Fibroblast of skin of left quadriceps (primary cell): ENCODE measurements at regions not wholly inside any gene's neighbourhood (a gene's known extent, or its start where the extent isn't known, plus 50 kb on each side); places are given as distances from the start of the nearest gene placed in this dataset.
A peak's percentile ranks its signal among the peaks of the same experiment; 100 is the strongest.
"Not testable (repeated sequence)": the region's sequence is repeated elsewhere in the genome, so short reads cannot be mapped to it uniquely, and the experiment has no call there.

Source experiments
- DNase-seq, 2 experiments: peaks; one replicate each; pipeline ENCODE4 v3.0.0-alpha.2; 2013; ENCODE audit warnings: low read depth in 2 of 2

GRCh38 chr2:156933645-156934225 lies 323.8 kb upstream of the GALNT5 start:
- no peak for DNase-seq

GRCh38 chr2:156935616-156936015 lies 321.9 kb upstream of the GALNT5 start:
- no peak for DNase-seq

- no peak for DNase-seq
Observed at GRCh38 chr2:156937430-156937829, 320.1 kb upstream of the GALNT5 start.

GRCh38 chr2:156944871-156945270 lies 312.6 kb upstream of the GALNT5 start:
- no peak for DNase-seq

GRCh38 chr2:156947261-156947660 lies 310.2 kb upstream of the GALNT5 start:
- DNase-seq: no peak

- DNase-seq: no peak
Observed at GRCh38 chr2:156955701-156956100, 301.8 kb upstream of the GALNT5 start.

GRCh38 chr2:156956161-156956560 lies 301.3 kb upstream of the GALNT5 start:
- no peak for DNase-seq

GRCh38 chr2:156958374-156958773 lies 299.1 kb upstream of the GALNT5 start:
- no peak for DNase-seq

GRCh38 chr2:156959481-156959880 lies 298.0 kb upstream of the GALNT5 start:
- DNase-seq: no peak

- DNase-seq: no peak
Observed at GRCh38 chr2:156982615-156983014, 274.9 kb upstream of the GALNT5 start.

GRCh38 chr2:156986339-156986988 lies 271.0 kb upstream of the GALNT5 start:
- DNase-seq: no peak

GRCh38 chr2:156999661-157000060 lies 257.8 kb upstream of the GALNT5 start:
- DNase-seq: no peak

- no peak for DNase-seq
Observed at GRCh38 chr2:157004789-157005188, 252.7 kb upstream of the GALNT5 start.

GRCh38 chr2:157015015-157015575 lies 242.4 kb upstream of the GALNT5 start:
- DNase-seq: no peak

GRCh38 chr2:157023264-157023663 lies 234.2 kb upstream of the GALNT5 start:
- not testable (repeated sequence) for DNase-seq

- DNase-seq: no peak
Observed at GRCh38 chr2:157024129-157024528, 233.4 kb upstream of the GALNT5 start.

- peak; percentile 81 to 82 for DNase-seq
Observed at GRCh38 chr2:157032017-157032416, 225.5 kb upstream of the GALNT5 start.

- no peak for DNase-seq
Observed at GRCh38 chr2:157036726-157037125, 220.8 kb upstream of the GALNT5 start.

GRCh38 chr2:157043786-157044185 lies 213.7 kb upstream of the GALNT5 start:
- DNase-seq: no peak

- no peak for DNase-seq
Observed at GRCh38 chr2:157046396-157046795, 211.1 kb upstream of the GALNT5 start.

GRCh38 chr2:157052685-157053224 lies 204.8 kb upstream of the GALNT5 start:
- DNase-seq: peak; percentile 53 to 57

- DNase-seq: no peak
Observed at GRCh38 chr2:157053876-157054275, 203.6 kb upstream of the GALNT5 start.

GRCh38 chr2:157055660-157056199 lies 201.8 kb upstream of the GALNT5 start:
- DNase-seq: no peak
